SK-N-SH treated with all-trans-retinoic acid at 6 μM for 48 hours (cell line): ENCODE measurements at regions not wholly inside any gene's neighbourhood (a gene's known extent, or its start where the extent isn't known, plus 50 kb on each side); places are given as distances from the start of the nearest gene placed in this dataset.

Source experiments
- ATAC-seq: fragments of 200-7000 bp; cut with Tn5 transposase; 3 replicates; pipeline ENCODE4 v1.9.1; 2020; ENCODE audit warnings: mild to moderate bottlenecking, moderate library complexity
- ARNTL ChIP-seq: fragments of 450-650 bp; formaldehyde crosslinking; IDR thresholded peaks from 2 replicates; pipeline ENCODE4 v1.5.0; 2020; ENCODE audit warnings: low read depth, mild to moderate bottlenecking, moderate library complexity, borderline replicate concordance
- CSDC2 ChIP-seq: fragments of 250-450 bp; sonication (Bioruptor Pico); IDR thresholded peaks from 2 replicates; pipeline ENCODE4 v1.5.0; 2020; ENCODE audit warnings: mild to moderate bottlenecking, moderate library complexity
- ESRRG ChIP-seq: fragments of 250-450 bp; sonication (Bioruptor Pico); IDR thresholded peaks from 2 replicates; pipeline ENCODE4 v1.6.1; 2021; ENCODE audit warnings: mild to moderate bottlenecking
- GLIS3 ChIP-seq: fragments of 250-450 bp; sonication (Bioruptor Pico); IDR thresholded peaks from 2 replicates; pipeline ENCODE4 v1.5.0; 2020; ENCODE audit warnings: mild to moderate bottlenecking, moderate library complexity
- ISL1 ChIP-seq: fragments of 250-450 bp; sonication (Bioruptor Pico); IDR thresholded peaks from 2 replicates; pipeline ENCODE4 v2.1.2; 2022; ENCODE audit warnings: mild to moderate bottlenecking, moderate library complexity
- OSR1 ChIP-seq: fragments of 250-450 bp; sonication (Bioruptor Pico); IDR thresholded peaks from 2 replicates; pipeline ENCODE4 v1.8.0; 2022; ENCODE audit warnings: moderate library complexity, mild to moderate bottlenecking, inconsistent platforms
- PPARA ChIP-seq: fragments of 250-450 bp; sonication (Bioruptor Pico); IDR thresholded peaks from 2 replicates; pipeline ENCODE4 v1.5.0; 2020; ENCODE audit warnings: mild to moderate bottlenecking, borderline replicate concordance
- RARB ChIP-seq: fragments of 250-450 bp; sonication (Bioruptor Pico); IDR thresholded peaks from 2 replicates; pipeline ENCODE4 v1.8.0; 2021; ENCODE audit warnings: mild to moderate bottlenecking, moderate library complexity
- SNAI2 ChIP-seq: fragments of 250-450 bp; sonication (Bioruptor Pico); IDR thresholded peaks from 2 replicates; pipeline ENCODE4 v1.5.0; 2020; ENCODE audit warnings: mild to moderate bottlenecking, moderate library complexity
- TCF4 ChIP-seq: fragments of 250-450 bp; sonication (Bioruptor Pico); IDR thresholded peaks from 2 replicates; pipeline ENCODE4 v1.8.0; 2021; ENCODE audit warnings: mild to moderate bottlenecking, moderate library complexity, borderline replicate concordance
- TOX ChIP-seq: fragments of 250-450 bp; sonication (Bioruptor Pico); IDR thresholded peaks from 2 replicates; pipeline ENCODE4 v1.8.0; 2021; ENCODE audit warnings: mild to moderate bottlenecking, moderate library complexity, borderline replicate concordance
- ZFP3 ChIP-seq: fragments of 250-450 bp; sonication (Bioruptor Pico); IDR thresholded peaks from 2 replicates; pipeline ENCODE4 v1.5.0; 2020; ENCODE audit warnings: mild to moderate bottlenecking, moderate library complexity
- ZFP30 ChIP-seq: fragments of 450-650 bp; formaldehyde crosslinking; IDR thresholded peaks from 2 replicates; pipeline ENCODE4 v1.5.0; 2022; ENCODE audit warnings: mild to moderate bottlenecking, moderate library complexity
- ZNF565 ChIP-seq: fragments of 450-650 bp; formaldehyde crosslinking; conservative IDR thresholded peaks from 2 replicates; pipeline ENCODE4 v1.5.0; 2020; ENCODE audit warnings: low read depth, mild to moderate bottlenecking, moderate library complexity
- ZNF70 ChIP-seq: fragments of 450-650 bp; formaldehyde crosslinking; IDR thresholded peaks from 2 replicates; pipeline ENCODE4 v1.5.0; 2020; ENCODE audit warnings: mild to moderate bottlenecking, moderate library complexity
- ZNF8 ChIP-seq: fragments of 450-650 bp; formaldehyde crosslinking; IDR thresholded peaks from 2 replicates; pipeline ENCODE4 v1.5.0; 2020; ENCODE audit warnings: mild to moderate bottlenecking, moderate library complexity
- TF ChIP-seq, protein P1 (sequence below): fragments of 250-450 bp; sonication (Bioruptor Pico); IDR thresholded peaks from 2 replicates; pipeline ENCODE4 v1.5.1; 2021; ENCODE audit warnings: mild to moderate bottlenecking, moderate library complexity
- TF ChIP-seq, protein P2 (sequence below): fragments of 250-450 bp; sonication (Bioruptor Pico); IDR thresholded peaks from 2 replicates; pipeline ENCODE4 v1.8.0; 2020; ENCODE audit warnings: mild to moderate bottlenecking, moderate library complexity, borderline replicate concordance
- TF ChIP-seq, protein P3 (sequence below): fragments of 250-450 bp; sonication (Bioruptor Pico); IDR thresholded peaks from 2 replicates; pipeline ENCODE4 v1.5.1; 2020; ENCODE audit warnings: low read depth, mild to moderate bottlenecking, moderate library complexity
- TF ChIP-seq, protein P4 (sequence below): fragments of 250-450 bp; sonication (Bioruptor Pico); IDR thresholded peaks from 2 replicates; pipeline ENCODE4 v1.5.0; 2020; ENCODE audit warnings: mild to moderate bottlenecking, moderate library complexity
- TF ChIP-seq, protein P5 (sequence below): fragments of 250-450 bp; sonication (Bioruptor Pico); IDR thresholded peaks from 2 replicates; pipeline ENCODE4 v1.8.0; 2021; ENCODE audit warnings: low read depth, mild to moderate bottlenecking, moderate library complexity, borderline replicate concordance

DNA sequence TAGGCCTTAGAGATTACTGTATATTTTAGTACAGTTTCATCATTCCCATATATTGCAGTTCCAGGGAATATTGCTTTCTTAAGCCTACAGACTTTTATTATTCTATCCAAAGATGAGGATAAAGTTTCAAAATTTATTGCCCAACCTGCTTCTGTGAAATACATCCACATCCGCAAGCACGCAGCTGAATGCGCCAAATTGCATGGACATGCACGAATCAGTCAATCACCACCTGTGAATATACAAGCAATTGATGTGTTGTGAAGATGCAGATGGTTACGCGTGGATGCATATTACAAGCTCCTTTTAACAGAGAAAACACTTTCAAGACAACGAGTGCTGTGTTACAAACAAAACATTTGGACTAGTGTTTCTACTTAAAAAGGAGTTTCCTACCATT lies 577.8 kb upstream of the PLXNA2 start:
- TF ChIP-seq OSR1 (CRISPR knock-in tag) (no peak), ZNF8 (CRISPR knock-in tag) (no peak), ZNF70 (CRISPR knock-in tag) (no peak), ZNF565 (no peak), ZFP30 (no peak), TOX (CRISPR knock-in tag) (no peak), GLIS3 (CRISPR knock-in tag) (no peak), TCF4 (CRISPR knock-in tag) (no peak), SNAI2 (CRISPR knock-in tag) (no peak), CSDC2 (no peak), ZFP3 (CRISPR knock-in tag) (no peak), PPARA (CRISPR knock-in tag) (no peak), ISL1 (CRISPR knock-in tag) (no peak), RARB (CRISPR knock-in tag) (no peak)
- TF ChIP-seq, protein P1, sequence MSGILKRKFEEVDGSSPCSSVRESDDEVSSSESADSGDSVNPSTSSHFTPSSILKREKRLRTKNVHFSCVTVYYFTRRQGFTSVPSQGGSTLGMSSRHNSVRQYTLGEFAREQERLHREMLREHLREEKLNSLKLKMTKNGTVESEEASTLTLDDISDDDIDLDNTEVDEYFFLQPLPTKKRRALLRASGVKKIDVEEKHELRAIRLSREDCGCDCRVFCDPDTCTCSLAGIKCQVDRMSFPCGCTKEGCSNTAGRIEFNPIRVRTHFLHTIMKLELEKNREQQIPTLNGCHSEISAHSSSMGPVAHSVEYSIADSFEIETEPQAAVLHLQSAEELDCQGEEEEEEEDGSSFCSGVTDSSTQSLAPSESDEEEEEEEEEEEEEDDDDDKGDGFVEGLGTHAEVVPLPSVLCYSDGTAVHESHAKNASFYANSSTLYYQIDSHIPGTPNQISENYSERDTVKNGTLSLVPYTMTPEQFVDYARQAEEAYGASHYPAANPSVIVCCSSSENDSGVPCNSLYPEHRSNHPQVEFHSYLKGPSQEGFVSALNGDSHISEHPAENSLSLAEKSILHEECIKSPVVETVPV: no peak
- TF ChIP-seq, protein P2, sequence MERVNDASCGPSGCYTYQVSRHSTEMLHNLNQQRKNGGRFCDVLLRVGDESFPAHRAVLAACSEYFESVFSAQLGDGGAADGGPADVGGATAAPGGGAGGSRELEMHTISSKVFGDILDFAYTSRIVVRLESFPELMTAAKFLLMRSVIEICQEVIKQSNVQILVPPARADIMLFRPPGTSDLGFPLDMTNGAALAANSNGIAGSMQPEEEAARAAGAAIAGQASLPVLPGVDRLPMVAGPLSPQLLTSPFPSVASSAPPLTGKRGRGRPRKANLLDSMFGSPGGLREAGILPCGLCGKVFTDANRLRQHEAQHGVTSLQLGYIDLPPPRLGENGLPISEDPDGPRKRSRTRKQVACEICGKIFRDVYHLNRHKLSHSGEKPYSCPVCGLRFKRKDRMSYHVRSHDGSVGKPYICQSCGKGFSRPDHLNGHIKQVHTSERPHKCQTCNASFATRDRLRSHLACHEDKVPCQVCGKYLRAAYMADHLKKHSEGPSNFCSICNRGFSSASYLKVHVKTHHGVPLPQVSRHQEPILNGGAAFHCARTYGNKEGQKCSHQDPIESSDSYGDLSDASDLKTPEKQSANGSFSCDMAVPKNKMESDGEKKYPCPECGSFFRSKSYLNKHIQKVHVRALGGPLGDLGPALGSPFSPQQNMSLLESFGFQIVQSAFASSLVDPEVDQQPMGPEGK (CRISPR knock-in tag): no peak
- TF ChIP-seq, protein P3, sequence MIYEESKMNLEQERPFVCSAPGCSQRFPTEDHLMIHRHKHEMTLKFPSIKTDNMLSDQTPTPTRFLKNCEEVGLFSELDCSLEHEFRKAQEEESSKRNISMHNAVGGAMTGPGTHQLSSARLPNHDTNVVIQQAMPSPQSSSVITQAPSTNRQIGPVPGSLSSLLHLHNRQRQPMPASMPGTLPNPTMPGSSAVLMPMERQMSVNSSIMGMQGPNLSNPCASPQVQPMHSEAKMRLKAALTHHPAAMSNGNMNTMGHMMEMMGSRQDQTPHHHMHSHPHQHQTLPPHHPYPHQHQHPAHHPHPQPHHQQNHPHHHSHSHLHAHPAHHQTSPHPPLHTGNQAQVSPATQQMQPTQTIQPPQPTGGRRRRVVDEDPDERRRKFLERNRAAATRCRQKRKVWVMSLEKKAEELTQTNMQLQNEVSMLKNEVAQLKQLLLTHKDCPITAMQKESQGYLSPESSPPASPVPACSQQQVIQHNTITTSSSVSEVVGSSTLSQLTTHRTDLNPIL (CRISPR knock-in tag): no peak
- TF ChIP-seq, protein P4, sequence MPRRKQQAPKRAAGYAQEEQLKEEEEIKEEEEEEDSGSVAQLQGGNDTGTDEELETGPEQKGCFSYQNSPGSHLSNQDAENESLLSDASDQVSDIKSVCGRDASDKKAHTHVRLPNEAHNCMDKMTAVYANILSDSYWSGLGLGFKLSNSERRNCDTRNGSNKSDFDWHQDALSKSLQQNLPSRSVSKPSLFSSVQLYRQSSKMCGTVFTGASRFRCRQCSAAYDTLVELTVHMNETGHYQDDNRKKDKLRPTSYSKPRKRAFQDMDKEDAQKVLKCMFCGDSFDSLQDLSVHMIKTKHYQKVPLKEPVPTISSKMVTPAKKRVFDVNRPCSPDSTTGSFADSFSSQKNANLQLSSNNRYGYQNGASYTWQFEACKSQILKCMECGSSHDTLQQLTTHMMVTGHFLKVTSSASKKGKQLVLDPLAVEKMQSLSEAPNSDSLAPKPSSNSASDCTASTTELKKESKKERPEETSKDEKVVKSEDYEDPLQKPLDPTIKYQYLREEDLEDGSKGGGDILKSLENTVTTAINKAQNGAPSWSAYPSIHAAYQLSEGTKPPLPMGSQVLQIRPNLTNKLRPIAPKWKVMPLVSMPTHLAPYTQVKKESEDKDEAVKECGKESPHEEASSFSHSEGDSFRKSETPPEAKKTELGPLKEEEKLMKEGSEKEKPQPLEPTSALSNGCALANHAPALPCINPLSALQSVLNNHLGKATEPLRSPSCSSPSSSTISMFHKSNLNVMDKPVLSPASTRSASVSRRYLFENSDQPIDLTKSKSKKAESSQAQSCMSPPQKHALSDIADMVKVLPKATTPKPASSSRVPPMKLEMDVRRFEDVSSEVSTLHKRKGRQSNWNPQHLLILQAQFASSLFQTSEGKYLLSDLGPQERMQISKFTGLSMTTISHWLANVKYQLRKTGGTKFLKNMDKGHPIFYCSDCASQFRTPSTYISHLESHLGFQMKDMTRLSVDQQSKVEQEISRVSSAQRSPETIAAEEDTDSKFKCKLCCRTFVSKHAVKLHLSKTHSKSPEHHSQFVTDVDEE (CRISPR knock-in tag): no peak
- TF ChIP-seq, protein P5, sequence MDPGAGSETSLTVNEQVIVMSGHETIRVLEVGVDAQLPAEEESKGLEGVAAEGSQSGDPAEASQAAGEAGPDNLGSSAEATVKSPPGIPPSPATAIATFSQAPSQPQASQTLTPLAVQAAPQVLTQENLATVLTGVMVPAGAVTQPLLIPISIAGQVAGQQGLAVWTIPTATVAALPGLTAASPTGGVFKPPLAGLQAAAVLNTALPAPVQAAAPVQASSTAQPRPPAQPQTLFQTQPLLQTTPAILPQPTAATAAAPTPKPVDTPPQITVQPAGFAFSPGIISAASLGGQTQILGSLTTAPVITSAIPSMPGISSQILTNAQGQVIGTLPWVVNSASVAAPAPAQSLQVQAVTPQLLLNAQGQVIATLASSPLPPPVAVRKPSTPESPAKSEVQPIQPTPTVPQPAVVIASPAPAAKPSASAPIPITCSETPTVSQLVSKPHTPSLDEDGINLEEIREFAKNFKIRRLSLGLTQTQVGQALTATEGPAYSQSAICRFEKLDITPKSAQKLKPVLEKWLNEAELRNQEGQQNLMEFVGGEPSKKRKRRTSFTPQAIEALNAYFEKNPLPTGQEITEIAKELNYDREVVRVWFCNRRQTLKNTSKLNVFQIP (CRISPR knock-in tag): no peak
- ATAC-seq: no peak

DNA sequence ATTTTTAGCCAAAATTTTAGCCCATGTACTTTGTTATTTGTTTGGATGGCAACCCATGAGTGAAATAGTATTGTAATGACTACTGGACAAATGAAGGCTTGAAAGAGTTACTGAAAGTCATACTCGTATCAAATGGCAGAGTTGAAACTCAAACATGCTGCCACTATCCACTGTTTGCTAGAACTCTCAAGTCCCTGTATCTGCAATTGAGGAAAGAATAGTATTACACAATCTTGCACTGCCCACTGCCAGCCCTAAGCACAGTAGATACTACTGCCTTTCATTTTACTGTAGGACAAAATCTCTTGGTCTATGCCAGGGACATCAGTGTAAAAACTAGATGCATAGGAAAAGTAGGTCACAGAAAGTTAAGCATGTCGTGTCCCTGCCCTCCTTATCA lies 581.1 kb upstream of the PLXNA2 start:
- TF ChIP-seq ZNF70 (CRISPR knock-in tag): no peak
- TF ChIP-seq OSR1 (CRISPR knock-in tag): no peak
- no peak for TF ChIP-seq SNAI2 (CRISPR knock-in tag)
- TF ChIP-seq ESRRG (CRISPR knock-in tag): no peak
- no peak for TF ChIP-seq TOX (CRISPR knock-in tag)
- no peak for TF ChIP-seq ARNTL (CRISPR knock-in tag)
- TF ChIP-seq, protein P1: no peak
- TF ChIP-seq ZFP30: no peak
- no peak for TF ChIP-seq RARB (CRISPR knock-in tag)
- TF ChIP-seq, protein P5 (CRISPR knock-in tag): no peak
- no peak for TF ChIP-seq GLIS3 (CRISPR knock-in tag)
- TF ChIP-seq, protein P4 (CRISPR knock-in tag): no peak
- TF ChIP-seq ZNF565: no peak
- no peak for TF ChIP-seq TCF4 (CRISPR knock-in tag)

More for the DNA sequence above, 581.1 kb upstream of the PLXNA2 start:
- ATAC-seq: no peak
